A549 (cell line): ENCODE measurements at regions not wholly inside any gene's neighbourhood (a gene's known extent, or its start where the extent isn't known, plus 50 kb on each side); places are given as distances from the start of the nearest gene placed in this dataset.

ENCODE experiments used
- BCL3 ChIP-seq: fragments of >200 bp; sonication (Bioruptor Twin); formaldehyde crosslinking; IDR thresholded peaks from 3 replicates; pipeline ENCODE4 v1.6.1; 2016
- CEBPB ChIP-seq, 2 experiments: fragments of >200 bp in 1 of 2; sonication (Bioruptor Twin) in 1 of 2; formaldehyde crosslinking in 1 of 2; IDR thresholded peaks; 2 replicates each; pipeline ENCODE4 v1.6.1; 2012 to 2016
- CHD2 ChIP-seq: fragments of 150-350 bp; IDR thresholded peaks from 2 replicates; pipeline ENCODE4 v1.6.1; 2014; ENCODE audit warnings: low read length; ENCODE audit not compliant: partially characterized antibody
- CTCF ChIP-seq: fragments of >200 bp; sonication (Bioruptor Twin); formaldehyde crosslinking; IDR thresholded peaks from 3 replicates; pipeline ENCODE4 v1.5.1; 2016
- EP300 ChIP-seq, 2 experiments: fragments of >200 bp; sonication (Bioruptor Twin); formaldehyde crosslinking; IDR thresholded peaks; 2 replicates in 1 of 2; 3 replicates in 1 of 2; pipeline ENCODE4 v1.6.1; 2016 to 2017
- HOXB13 ChIP-seq: fragments of 250-450 bp; sonication (Bioruptor Pico); IDR thresholded peaks from 2 replicates; pipeline ENCODE4 v1.5.0; 2020; ENCODE audit warnings: low read depth, mild to moderate bottlenecking, moderate library complexity
- JUNB ChIP-seq: fragments of >200 bp; sonication (Bioruptor Twin); formaldehyde crosslinking; IDR thresholded peaks from 2 replicates; pipeline ENCODE4 v1.6.1; 2016
- KDM1A ChIP-seq: fragments of 200-600 bp; sonication (generic); IDR thresholded peaks from 2 replicates; pipeline ENCODE4 v1.6.1; 2016; ENCODE audit warnings: low read depth, mild to moderate bottlenecking
- MAX ChIP-seq: IDR thresholded peaks from 2 replicates; pipeline ENCODE4 v1.6.1; 2012
- MYC ChIP-seq: IDR thresholded peaks from 2 replicates; pipeline ENCODE4 v1.6.1; 2012; ENCODE audit warnings: mild to moderate bottlenecking, inconsistent platforms, low read length, improper control_type of control experiment, borderline replicate concordance
- POLR2A ChIP-seq: IDR thresholded peaks from 2 replicates; pipeline ENCODE4 v1.6.1; 2012; ENCODE audit warnings: mild to moderate bottlenecking, low read length
- RCOR1 ChIP-seq: fragments of 150-350 bp; IDR thresholded peaks from 2 replicates; pipeline ENCODE4 v1.6.1; 2014; ENCODE audit warnings: antibody characterized with exemption, low read length, low read depth
- USF2 ChIP-seq: fragments of 450-650 bp; IDR thresholded peaks from 2 replicates; pipeline ENCODE4 v1.6.1; 2014; ENCODE audit warnings: antibody characterized with exemption
- ZC3H11A ChIP-seq: fragments of 450-650 bp; IDR thresholded peaks from 2 replicates; pipeline ENCODE4 v1.6.1; 2014; ENCODE audit warnings: antibody characterized with exemption, mild to moderate bottlenecking

- TF ChIP-seq CTCF, result no peak
- no peak for TF ChIP-seq RCOR1
- no peak for TF ChIP-seq MAX
- TF ChIP-seq CEBPB (IDR thresholded peaks at IDR 0.05), result no peak
- TF ChIP-seq JUNB, result no peak
- TF ChIP-seq ZC3H11A, result no peak
- no peak for TF ChIP-seq HOXB13 (CRISPR knock-in tag)
- TF ChIP-seq EP300 (IDR thresholded peaks at IDR 0.05), result no peak
- no peak for TF ChIP-seq POLR2A
- no peak for TF ChIP-seq USF2
- TF ChIP-seq CHD2, result no peak
- TF ChIP-seq MYC, result no peak
- no peak for TF ChIP-seq BCL3
- TF ChIP-seq KDM1A, result no peak
These were observed 594.4 kb downstream of the QKI start for GRCh38 chr6:164008902-164009301.
